GM18498 (cell line): ENCODE measurements at regions not wholly inside any gene's neighbourhood (a gene's known extent, or its start where the extent isn't known, plus 50 kb on each side); places are given as distances from the start of the nearest gene placed in this dataset.

Experiments used
- ATAC-seq: cut with Tn5 transposase; IDR thresholded peaks from one replicate; pipeline ENCODE4 v1.9.1; 2021; ENCODE audit warnings: mild to moderate bottlenecking, moderate library complexity; ENCODE audit not compliant: unreplicated experiment

- no peak for ATAC-seq
These were observed 345.5 kb upstream of the TSHZ3 start for GRCh38 chr19:31694761-31695160.

- no peak for ATAC-seq
These were observed 350.2 kb upstream of the TSHZ3 start for GRCh38 chr19:31699421-31699820.

GRCh38 chr19:31701146-31701545 is 351.9 kb upstream of the TSHZ3 start:
- ATAC-seq = no peak

GRCh38 chr19:31705656-31706055 is 356.4 kb upstream of the TSHZ3 start:
- no peak for ATAC-seq

- ATAC-seq = no peak
These were observed 356.9 kb upstream of the TSHZ3 start for GRCh38 chr19:31706131-31706530.

- no peak for ATAC-seq
These were observed 357.7 kb upstream of the TSHZ3 start for GRCh38 chr19:31706691-31707620.

- no peak for ATAC-seq
These were observed 359.3 kb upstream of the TSHZ3 start for GRCh38 chr19:31708520-31708919.

GRCh38 chr19:31709476-31709875 is 360.2 kb upstream of the TSHZ3 start:
- no peak for ATAC-seq

- no peak for ATAC-seq
These were observed 366.2 kb upstream of the TSHZ3 start for GRCh38 chr19:31715249-31715945.

GRCh38 chr19:31716826-31717225 is 367.6 kb upstream of the TSHZ3 start:
- no peak for ATAC-seq

- ATAC-seq = no peak
These were observed 368.2 kb upstream of the TSHZ3 start for GRCh38 chr19:31717269-31717923.

GRCh38 chr19:31718032-31718431 is 368.8 kb upstream of the TSHZ3 start:
- ATAC-seq = no peak

GRCh38 chr19:31718898-31719297 is 369.7 kb upstream of the TSHZ3 start:
- ATAC-seq = no peak

- ATAC-seq = no peak
These were observed 373.9 kb upstream of the TSHZ3 start for GRCh38 chr19:31723101-31723500.

GRCh38 chr19:31725051-31725450 is 375.8 kb upstream of the TSHZ3 start:
- ATAC-seq = no peak

GRCh38 chr19:31727536-31727935 is 378.3 kb upstream of the TSHZ3 start:
- ATAC-seq = no peak

GRCh38 chr19:31730270-31730669 is 381.0 kb upstream of the TSHZ3 start:
- ATAC-seq = no peak

- no peak for ATAC-seq
These were observed 384.4 kb upstream of the TSHZ3 start for GRCh38 chr19:31733591-31733990.

- ATAC-seq = no peak
These were observed 393.0 kb upstream of the TSHZ3 start for GRCh38 chr19:31742249-31742648.

- no peak for ATAC-seq
These were observed 396.5 kb upstream of the TSHZ3 start for GRCh38 chr19:31745731-31746130.

- ATAC-seq = no peak
These were observed 400.0 kb upstream of the TSHZ3 start for GRCh38 chr19:31749231-31749630.

- ATAC-seq = no peak
These were observed 410.1 kb upstream of the TSHZ3 start for GRCh38 chr19:31759359-31759758.
